Brain microvascular endothelial cell (primary cell): ENCODE measurements at regions not wholly inside any gene's neighbourhood (a gene's known extent, or its start where the extent isn't known, plus 50 kb on each side); places are given as distances from the start of the nearest gene placed in this dataset.

Experiments
- DNase-seq: peaks from one replicate; pipeline ENCODE4 v3.0.0-alpha.2; 2020
- H3K27ac ChIP-seq: fragments of 250-450 bp; sonication (Bioruptor Pico); 2 replicates; pipeline ENCODE4 v1.5.1; 2020; ENCODE audit warnings: mild to moderate bottlenecking, moderate library complexity
- H3K27me3 ChIP-seq: fragments of 250-450 bp; sonication (Bioruptor Pico); replicated peaks from 2 replicates; pipeline ENCODE4 v1.5.1; 2020; ENCODE audit warnings: mild to moderate bottlenecking
- H3K36me3 ChIP-seq: fragments of 250-450 bp; sonication (Bioruptor Pico); replicated peaks from 2 replicates; pipeline ENCODE4 v1.5.1; 2020; ENCODE audit warnings: mild to moderate bottlenecking
- H3K4me3 ChIP-seq: 2 replicates; pipeline ENCODE4 v1.5.1; 2011; ENCODE audit warnings: low read depth, mild to moderate bottlenecking, control low read depth, low read length, moderate library complexity
- in situ Hi-C: cut with HindIII; loops from 2 replicates; pipeline ENCODE4 v1.10.0; 2017; ENCODE audit warnings: low sequenced_read_pairs, low pct_ligation_motif_present
- TF ChIP-seq, protein P1 (sequence below): IDR thresholded peaks from 2 replicates; pipeline ENCODE4 v1.5.1; 2011; ENCODE audit warnings: low read depth, mild to moderate bottlenecking, moderate library complexity, low read length, control low read depth, inconsistent platforms; ENCODE audit errors: missing control alignments

DNA sequence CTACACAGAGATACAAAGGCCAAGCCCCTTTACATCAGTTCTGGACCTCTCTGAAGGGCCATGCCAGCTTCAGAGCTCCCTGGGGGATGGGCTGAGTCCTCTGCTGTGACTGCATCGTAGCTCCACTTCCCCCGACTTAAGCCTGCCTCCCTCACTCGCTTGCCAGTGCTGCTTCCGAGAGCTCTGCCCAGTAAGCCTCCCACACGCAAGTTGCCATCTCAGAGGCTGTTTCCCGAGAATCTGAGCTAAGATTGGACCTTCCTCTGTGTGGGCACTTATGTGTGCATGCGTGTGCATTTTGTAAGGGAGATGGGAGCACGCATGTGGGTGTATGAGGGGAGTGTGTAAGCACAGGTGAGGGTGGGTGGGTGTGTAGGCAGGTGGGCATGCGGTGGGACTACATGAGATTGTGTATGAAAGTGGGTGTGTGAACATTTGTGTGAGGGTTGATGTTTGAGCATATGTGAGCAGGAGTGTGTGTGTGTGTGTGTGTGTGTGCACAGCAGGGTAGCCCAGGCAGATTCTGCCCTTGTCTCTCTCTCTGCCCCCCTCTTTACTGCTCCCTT lies 163.0 kb upstream of the SYT13 start:
- Histone ChIP-seq H3K36me3 (no peaks in the 10 kb centered on the region), H3K4me3 (no peak overlapping the region), H3K27ac (no peak overlapping the region), H3K27me3 (peaks cover 6% of the 10 kb centered on the region)
- DNase-seq = no peak
- in situ Hi-C loops = no loop called here
- TF ChIP-seq, protein P1, sequence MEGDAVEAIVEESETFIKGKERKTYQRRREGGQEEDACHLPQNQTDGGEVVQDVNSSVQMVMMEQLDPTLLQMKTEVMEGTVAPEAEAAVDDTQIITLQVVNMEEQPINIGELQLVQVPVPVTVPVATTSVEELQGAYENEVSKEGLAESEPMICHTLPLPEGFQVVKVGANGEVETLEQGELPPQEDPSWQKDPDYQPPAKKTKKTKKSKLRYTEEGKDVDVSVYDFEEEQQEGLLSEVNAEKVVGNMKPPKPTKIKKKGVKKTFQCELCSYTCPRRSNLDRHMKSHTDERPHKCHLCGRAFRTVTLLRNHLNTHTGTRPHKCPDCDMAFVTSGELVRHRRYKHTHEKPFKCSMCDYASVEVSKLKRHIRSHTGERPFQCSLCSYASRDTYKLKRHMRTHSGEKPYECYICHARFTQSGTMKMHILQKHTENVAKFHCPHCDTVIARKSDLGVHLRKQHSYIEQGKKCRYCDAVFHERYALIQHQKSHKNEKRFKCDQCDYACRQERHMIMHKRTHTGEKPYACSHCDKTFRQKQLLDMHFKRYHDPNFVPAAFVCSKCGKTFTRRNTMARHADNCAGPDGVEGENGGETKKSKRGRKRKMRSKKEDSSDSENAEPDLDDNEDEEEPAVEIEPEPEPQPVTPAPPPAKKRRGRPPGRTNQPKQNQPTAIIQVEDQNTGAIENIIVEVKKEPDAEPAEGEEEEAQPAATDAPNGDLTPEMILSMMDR = no peak

DNA sequence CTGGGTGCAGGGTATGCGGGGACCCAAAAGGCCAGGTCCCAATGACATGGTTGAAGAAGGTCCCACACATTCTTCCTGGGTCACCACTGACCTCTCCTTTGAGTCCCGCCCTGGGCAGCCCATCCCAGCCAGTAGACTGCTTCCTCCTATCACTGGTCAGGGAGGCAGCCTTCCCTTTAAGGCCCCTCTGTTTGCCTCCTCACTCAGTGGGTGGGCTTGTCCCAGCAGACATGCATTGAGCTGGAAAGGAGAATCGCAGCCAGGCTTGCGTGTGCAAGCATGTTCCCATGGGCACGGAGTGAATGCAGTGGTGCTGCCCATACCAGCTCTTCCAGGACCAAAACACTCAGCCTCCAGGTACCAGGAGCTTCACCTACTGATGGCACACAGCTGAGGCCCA lies 162.4 kb upstream of the SYT13 start:
- in situ Hi-C loops = no loop called here
- Histone ChIP-seq H3K27ac (no peak overlapping the region), H3K36me3 (no peaks in the 10 kb centered on the region), H3K4me3 (no peak overlapping the region), H3K27me3 (peaks cover 9% of the 10 kb centered on the region)
- TF ChIP-seq, protein P1 = no peak
- no peak for DNase-seq

DNA sequence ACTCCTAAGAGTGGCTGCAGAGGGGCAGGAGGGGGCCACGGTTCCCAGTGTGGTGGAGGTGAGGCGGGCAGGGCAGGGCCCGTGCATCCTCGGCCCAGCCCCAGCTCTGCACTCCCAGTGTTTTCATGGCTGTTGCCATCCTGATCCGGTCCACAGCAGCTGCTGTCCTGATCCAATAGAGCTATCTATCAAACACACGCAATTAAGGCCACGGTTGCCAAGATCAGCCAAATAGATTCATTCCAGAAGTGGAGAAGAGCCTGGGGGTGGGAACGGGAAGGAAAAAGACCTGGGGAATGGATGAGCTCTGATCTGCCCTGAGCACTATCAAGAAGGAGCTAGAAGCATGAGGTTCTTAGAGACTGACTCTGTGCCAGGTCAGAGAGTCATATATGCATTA lies 160.9 kb upstream of the SYT13 start:
- H3K36me3 ChIP-seq = no peaks in the 10 kb centered on the region
- no peak overlapping the region for H3K27ac ChIP-seq
- H3K27me3 ChIP-seq = peaks cover 9% of the 10 kb centered on the region
- no peak overlapping the region for H3K4me3 ChIP-seq
- no peak for DNase-seq
- in situ Hi-C loops = no loop called here
- TF ChIP-seq, protein P1 = no peak

DNA sequence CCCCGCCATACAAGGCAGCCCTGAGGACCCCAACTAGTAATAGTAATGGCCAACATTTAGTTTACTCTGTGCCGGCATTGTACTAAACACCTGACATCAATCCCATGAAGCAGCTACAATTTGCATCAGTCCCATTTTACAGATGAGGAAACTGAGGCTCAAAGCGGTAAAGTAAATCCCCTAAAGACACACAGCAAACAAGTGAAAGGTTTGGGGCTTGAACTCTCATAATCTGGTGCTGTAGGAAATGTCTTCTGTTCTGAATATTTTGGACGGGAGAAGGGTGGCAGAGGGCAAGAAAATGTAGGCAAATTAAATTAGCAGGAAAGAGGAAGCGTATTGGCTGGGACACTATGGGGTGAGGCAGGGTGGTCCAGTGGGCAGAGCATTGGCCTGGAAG lies 160.3 kb upstream of the SYT13 start:
- Histone ChIP-seq H3K27me3 (peaks cover 9% of the 10 kb centered on the region), H3K4me3 (no peak overlapping the region), H3K36me3 (no peaks in the 10 kb centered on the region), H3K27ac (no peak overlapping the region)
- TF ChIP-seq, protein P1 = no peak
- no peak for DNase-seq
- in situ Hi-C loops = no loop called here

DNA sequence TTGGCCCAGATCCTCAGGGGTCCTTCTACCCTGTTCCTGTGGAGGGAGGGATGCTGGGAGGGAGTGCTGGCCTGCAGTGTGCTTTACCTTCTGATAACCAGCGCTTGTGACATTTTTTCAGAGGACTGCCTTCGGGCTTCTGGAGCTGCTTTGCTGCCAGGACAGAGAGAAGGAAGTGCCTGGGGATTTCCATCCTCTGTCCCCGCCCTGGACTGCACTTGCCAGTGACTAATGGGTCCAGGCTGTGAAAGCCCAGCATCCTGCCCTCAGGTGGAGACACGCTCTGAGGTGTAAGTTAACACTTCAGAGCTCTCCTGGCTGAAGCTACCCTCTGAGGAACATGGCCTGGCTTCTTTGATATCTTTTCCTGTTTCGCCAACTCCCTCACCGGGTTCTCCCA lies 158.7 kb upstream of the SYT13 start:
- peaks cover 9% of the 10 kb centered on the region for H3K27me3 ChIP-seq
- no peak overlapping the region for H3K27ac ChIP-seq
- TF ChIP-seq, protein P1 = no peak
- in situ Hi-C loops = no loop called here
- H3K4me3 ChIP-seq = no peak overlapping the region
- no peaks in the 10 kb centered on the region for H3K36me3 ChIP-seq
- DNase-seq = no peak

DNA sequence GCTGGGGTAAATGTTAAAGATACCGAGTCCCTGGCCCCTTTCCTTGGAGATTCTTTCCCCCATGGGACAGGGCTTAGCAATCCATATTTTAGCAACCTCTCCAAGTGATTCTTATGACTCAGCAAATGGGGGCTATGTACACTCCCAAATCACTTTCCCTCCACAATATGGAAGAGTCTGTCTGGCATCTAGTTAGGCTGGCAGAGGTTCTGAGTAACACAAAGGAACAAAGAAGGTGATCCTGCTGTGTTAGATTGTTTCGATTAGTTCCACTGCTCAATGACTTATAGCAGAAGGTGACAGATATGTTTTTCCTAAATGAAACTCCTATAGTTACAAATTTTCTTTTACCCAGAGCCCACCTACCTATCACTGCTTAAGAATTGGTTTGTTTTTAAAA lies 154.0 kb upstream of the SYT13 start:
- TF ChIP-seq, protein P1 = no peak
- H3K27me3 ChIP-seq = peaks cover 11% of the 10 kb centered on the region

More for the DNA sequence above, 154.0 kb upstream of the SYT13 start:
- no peak for DNase-seq
- no peaks in the 10 kb centered on the region for H3K36me3 ChIP-seq
- H3K27ac ChIP-seq = no peak overlapping the region
- no peak overlapping the region for H3K4me3 ChIP-seq
- in situ Hi-C loops = no loop called here
